Left renal pelvis (tissue), 4 donors: ENCODE measurements at regions not wholly inside any gene's neighbourhood (a gene's known extent, or its start where the extent isn't known, plus 50 kb on each side); places are given as distances from the start of the nearest gene placed in this dataset.

ENCODE experiments used
- DNase-seq, 4 donors: peaks; one replicate each; pipeline ENCODE4 v3.0.0-alpha.2; 2013; ENCODE audit warnings: low read depth in 4 of 4, low spot score in 3 of 4

GRCh38 chr4:147401221-147401620 lies 79.7 kb upstream of the EDNRA start:
- DNase-seq = no peak

DNA sequence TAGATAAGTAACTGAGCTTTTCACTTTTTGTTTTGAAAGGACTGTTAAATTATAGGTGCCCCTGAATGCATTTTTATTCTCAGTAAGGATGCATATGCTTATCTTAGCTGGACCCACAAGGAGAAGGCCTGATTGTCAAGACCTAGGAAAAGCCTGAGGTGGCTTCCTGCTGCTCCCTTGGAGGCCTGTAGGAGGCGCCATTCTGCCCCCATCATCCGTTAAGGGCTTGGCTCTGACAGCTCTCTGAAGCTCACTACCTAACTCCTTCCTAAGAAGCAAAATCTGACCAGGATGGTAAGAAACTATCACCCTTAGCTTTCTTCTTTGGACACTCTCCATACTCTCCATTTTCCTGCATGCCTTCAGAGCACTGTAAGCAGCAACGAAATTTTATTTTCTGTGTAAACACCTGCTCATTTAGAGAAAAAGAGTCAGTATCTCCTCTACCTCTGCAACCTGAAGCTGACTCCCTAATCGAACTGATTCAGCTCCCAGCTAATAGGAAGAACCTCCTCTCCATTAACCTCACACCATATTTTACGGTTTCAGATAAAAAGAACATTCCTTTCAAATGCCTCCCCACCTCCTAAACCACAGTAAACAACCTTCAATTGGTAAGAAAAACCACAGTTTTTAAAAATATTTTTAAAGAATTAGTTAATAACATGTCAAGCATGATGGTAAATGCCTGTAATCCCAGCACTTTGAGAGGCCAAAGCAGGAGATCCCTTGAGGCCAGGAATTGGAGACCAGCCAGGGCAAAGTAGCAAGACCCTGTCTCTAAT lies 73.4 kb upstream of the EDNRA start:
- DNase-seq = no peak

- DNase-seq = no peak
These were observed 72.7 kb upstream of the EDNRA start for GRCh38 chr4:147408189-147408588.

DNA sequence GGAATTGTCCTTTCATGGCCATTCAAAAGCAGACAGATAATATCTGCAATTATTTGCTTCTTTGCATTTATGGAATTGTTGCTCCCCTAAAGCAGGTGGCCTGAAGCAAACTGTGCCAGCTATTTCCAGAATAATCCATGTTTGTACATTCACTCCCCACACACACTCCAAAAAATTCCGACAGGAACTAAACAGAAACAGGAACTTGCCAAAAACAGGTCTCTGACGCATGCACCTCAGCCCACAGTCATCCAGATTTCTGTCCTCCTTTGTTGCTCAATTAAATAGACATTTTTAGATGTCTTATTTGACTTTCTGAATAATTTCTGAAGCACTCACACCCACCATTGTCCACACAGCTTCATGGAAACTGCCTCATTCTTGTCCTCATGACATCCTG lies 71.5 kb upstream of the EDNRA start:
- DNase-seq = no peak

- DNase-seq = no peak
These were observed 62.7 kb upstream of the EDNRA start for GRCh38 chr4:147418226-147418625.

DNA sequence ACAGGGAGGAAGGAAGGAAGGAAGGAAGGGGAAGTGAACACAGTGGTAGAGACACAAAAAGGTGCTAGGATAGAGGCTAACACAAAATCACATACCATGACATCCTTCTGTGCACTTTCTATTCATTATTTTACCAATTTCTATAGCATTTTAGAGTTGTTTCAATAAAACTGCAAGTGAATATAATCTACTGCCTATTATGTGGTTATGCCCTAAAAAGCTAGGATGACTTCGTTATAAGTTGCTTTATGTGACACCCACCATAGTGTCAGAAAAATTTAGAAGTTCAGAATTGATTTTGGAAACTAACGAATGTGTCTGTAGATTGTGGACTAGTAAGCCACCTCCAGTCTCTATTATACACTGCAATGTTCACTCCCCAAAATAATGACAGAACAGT lies 59.4 kb upstream of the EDNRA start:
- DNase-seq = no peak

GRCh38 chr4:147423229-147423628 lies 57.7 kb upstream of the EDNRA start:
- no peak for DNase-seq

- no peak for DNase-seq
These were observed 55.9 kb upstream of the EDNRA start for GRCh38 chr4:147425019-147425418.

- DNase-seq = no peak
These were observed 52.3 kb upstream of the EDNRA start for GRCh38 chr4:147428583-147428982.

GRCh38 chr4:147430111-147430510 lies 50.8 kb upstream of the EDNRA start:
- DNase-seq = no peak
